T-cell (primary cell): ENCODE measurements at regions not wholly inside any gene's neighbourhood (a gene's known extent, or its start where the extent isn't known, plus 50 kb on each side); places are given as distances from the start of the nearest gene placed in this dataset.
A peak's percentile ranks its signal among the peaks of the same experiment; 100 is the strongest.

Source experiments
- ATAC-seq, 4 experiments: fragments of 200-7000 bp in 3 of 4; fragments of 150-1000 bp in 1 of 4; cut with Tn5 transposase; replicated peaks in 1 of 4; 1 replicate in 3 of 4; 2 replicates in 1 of 4; pipeline ENCODE4 v1.10.0; 2021; ENCODE audit warnings: moderate library complexity in 3 of 4, mild to moderate bottlenecking in 2 of 4, moderate number of reproducible peaks in 1 of 4
- CTCF ChIA-PET, 2 donors: fragments of 300-600 bp; sonication (Branson Sonifier 250); formaldehyde crosslinking; loops; one replicate each; lab custom pipeline; 2022; ENCODE audit warnings: antibody characterized with exemption in 2 of 2; lab: Charles Lee
- POLR2A ChIA-PET, 2 donors: fragments of 300-600 bp; sonication (Branson Sonifier 250); formaldehyde crosslinking; loops; one replicate each; lab custom pipeline; 2022; ENCODE audit warnings: antibody characterized with exemption in 2 of 2; lab: Charles Lee
- DNase-seq, 35 experiments: peaks; one replicate each; pipeline versions ENCODE4 v3.0.0 to v3.0.0-alpha.2; 2013 to 2023
- H3K27ac ChIP-seq: one replicate; pipeline ENCODE4 v1.5.1; 2013; ENCODE audit warnings: low read length
- H3K27me3 ChIP-seq, 2 experiments: replicated peaks in 1 of 2; 1 replicate in 1 of 2; 2 replicates in 1 of 2; pipeline versions ENCODE4 v1.6.1 to v1.7.0; 2013; ENCODE audit warnings: low read length in 1 of 2, mixed read lengths in 1 of 2; ENCODE audit not compliant: control insufficient read depth in 2 of 2, insufficient read depth in 2 of 2; ENCODE audit errors: extremely low read depth in 1 of 2
- H3K36me3 ChIP-seq, 2 donors: 1 replicate in 1 of 2; 2 replicates in 1 of 2; pipeline versions ENCODE4 v1.6.1 to v1.7.0; 2013; ENCODE audit warnings: low read length in 1 of 2; ENCODE audit not compliant: control insufficient read depth in 2 of 2, insufficient read depth in 1 of 2; ENCODE audit errors: extremely low read depth in 1 of 2
- H3K4me1 ChIP-seq, 2 experiments: 1 replicate in 1 of 2; 2 replicates in 1 of 2; pipeline versions ENCODE4 v1.6.1 to v1.7.0; 2013; ENCODE audit warnings: low read length in 2 of 2, mixed read lengths in 1 of 2; ENCODE audit not compliant: insufficient read depth in 2 of 2, control insufficient read depth in 1 of 2; ENCODE audit errors: extremely low read depth in 1 of 2
- H3K4me3 ChIP-seq, 2 donors: 1 replicate in 1 of 2; 2 replicates in 1 of 2; pipeline versions ENCODE4 v1.5.1 to v1.7.0; 2013; ENCODE audit warnings: mild to moderate bottlenecking in 2 of 2, low read length in 1 of 2, moderate library complexity in 1 of 2; ENCODE audit not compliant: control insufficient read depth in 1 of 2; ENCODE audit errors: extremely low read depth in 1 of 2
- H3K9me3 ChIP-seq: 2 replicates; pipeline ENCODE4 v1.7.0; 2013
- H3K27ac Mint-ChIP-seq, 2 donors: one replicate each; pipeline ENCODE4 v1.8.0; 2020 to 2021; ENCODE audit warnings: mild to moderate bottlenecking in 2 of 2, mixed read lengths in 2 of 2
- H3K27me3 Mint-ChIP-seq, 2 donors: one replicate each; pipeline ENCODE4 v1.8.0; 2021 to 2022; ENCODE audit warnings: mixed read lengths in 2 of 2
- H3K36me3 Mint-ChIP-seq: one replicate; pipeline ENCODE4 v1.8.0; 2021; ENCODE audit warnings: mixed read lengths
- H3K4me1 Mint-ChIP-seq, 3 donors: one replicate each; pipeline ENCODE4 v1.8.0; 2020 to 2022; ENCODE audit warnings: mixed read lengths in 3 of 3, mild to moderate bottlenecking in 1 of 3
- H3K4me3 Mint-ChIP-seq, 3 donors: one replicate each; pipeline ENCODE4 v1.8.0; 2020 to 2022; ENCODE audit warnings: mild to moderate bottlenecking in 3 of 3, mixed read lengths in 3 of 3, moderate library complexity in 3 of 3
- H3K9me3 Mint-ChIP-seq, 3 donors: one replicate each; pipeline ENCODE4 v1.8.0; 2020 to 2022; ENCODE audit warnings: mixed read lengths in 3 of 3
- WGBS: methylation state at CpG from one replicate; pipeline ENCODE4 v1.1.5; 2013; ENCODE audit warnings: missing lambda C conversion rate; ENCODE audit not compliant: insufficient coverage; 5-methylcytosine and 5-hydroxymethylcytosine counted together

GRCh38 chr1:201708085-201708512, 120.9 kb upstream of the IPO9 start:
- H3K4me1 ChIP-seq: peaks cover 0 to 5% of the 10 kb centered on the region in 2 experiments
- no peak overlapping the region for H3K27ac Mint-ChIP-seq
- ChIA-PET POLR2A (no interaction called here), CTCF (interaction anchor here in 1 of 2 donors (0.7 kb wide), 1 partner anchor 88 kb away, joined by 3 read pairs; no protein-coding TSS in a partner anchor)
- no peaks in the 10 kb centered on the region for H3K9me3 ChIP-seq
- no peak overlapping the region for H3K27ac ChIP-seq
- peaks cover 0 to 4% (median 0%) of the 10 kb centered on the region in 3 donors for H3K4me1 Mint-ChIP-seq
- no peaks in the 10 kb centered on the region for H3K36me3 Mint-ChIP-seq
- H3K4me3 Mint-ChIP-seq: no peak overlapping the region
- H3K9me3 Mint-ChIP-seq: no peaks in the 10 kb centered on the region
- H3K4me3 ChIP-seq: no peak overlapping the region
- no peaks in the 10 kb centered on the region for H3K36me3 ChIP-seq
- H3K27me3 Mint-ChIP-seq: peaks cover 5 to 9% of the 10 kb centered on the region in 2 donors
- WGBS: 63% methylated on average over 1 of the region's 4 CpGs
- peaks cover 0 to 28% of the 10 kb centered on the region in 2 experiments for H3K27me3 ChIP-seq
- ATAC-seq (no peak), DNase-seq (no peak)

DNA sequence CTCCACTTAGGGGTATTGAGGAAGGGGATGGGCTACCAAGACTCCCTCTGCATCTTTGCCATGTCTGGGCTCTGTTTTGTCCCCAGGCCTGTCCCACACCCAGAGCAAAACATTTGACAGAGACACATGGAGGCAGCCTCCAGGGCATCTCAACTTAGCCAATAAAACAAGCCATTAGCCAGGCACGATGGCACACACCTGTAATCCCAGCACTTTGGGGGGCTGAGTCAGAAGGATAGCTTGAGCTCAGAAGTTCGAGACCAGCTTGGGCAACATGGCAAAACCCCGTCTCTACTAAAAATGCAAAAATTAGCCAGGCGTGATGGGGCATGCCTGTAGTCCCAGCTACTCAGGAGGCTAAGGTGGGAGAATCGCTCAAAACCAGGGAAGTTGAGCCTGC, 120.3 kb upstream of the IPO9 start:
- WGBS: 81% methylated on average over 5 of the region's 5 CpGs
- ChIA-PET CTCF (interaction anchor here (0.6 to 1.6 kb wide), 7 partner anchors 12 to 1158 kb away, joined by 3 to 14 read pairs (median 3); no protein-coding TSS in a partner anchor), POLR2A (interaction anchor here in 1 of 2 donors (1.0 kb wide), 1 partner anchor 28 kb away, joined by 11 read pairs; no protein-coding TSS in a partner anchor)
- no peaks in the 10 kb centered on the region for H3K36me3 Mint-ChIP-seq
- H3K36me3 ChIP-seq: no peaks in the 10 kb centered on the region
- peaks cover 0 to 4% (median 0%) of the 10 kb centered on the region in 3 donors for H3K4me1 Mint-ChIP-seq
- no peaks in the 10 kb centered on the region for H3K9me3 ChIP-seq
- peaks cover 0 to 26% of the 10 kb centered on the region in 2 experiments for H3K27me3 ChIP-seq
- no peak overlapping the region for H3K4me3 Mint-ChIP-seq
- peaks cover 0 to 5% of the 10 kb centered on the region in 2 experiments for H3K4me1 ChIP-seq
- ATAC-seq: no peak
- H3K9me3 Mint-ChIP-seq: no peaks in the 10 kb centered on the region
- H3K4me3 ChIP-seq: no peak overlapping the region
- no peak overlapping the region for H3K27ac Mint-ChIP-seq
- H3K27me3 Mint-ChIP-seq: peaks cover 5 to 9% of the 10 kb centered on the region in 2 donors
- no peak overlapping the region for H3K27ac ChIP-seq
- no peak for DNase-seq

GRCh38 chr1:201709564-201710295, 119.2 kb upstream of the IPO9 start:
- no peak overlapping the region for H3K27ac ChIP-seq
- H3K4me1 ChIP-seq: no peaks in the 10 kb centered on the region
- ATAC-seq (peak; percentile 68 to 83 (median 74)), DNase-seq (peak in 33 of 35 experiments; percentile 7 to 59 (median 40))
- no peaks in the 10 kb centered on the region for H3K9me3 Mint-ChIP-seq
- ChIA-PET CTCF (interaction anchor here (0.5 to 1.6 kb wide), 12 partner anchors 9 to 154 kb away, joined by 3 to 14 read pairs (median 3); no protein-coding TSS in a partner anchor), POLR2A (interaction anchor here in 1 of 2 donors (1.0 kb wide), 1 partner anchor 27 kb away, joined by 11 read pairs; no protein-coding TSS in a partner anchor)
- no peaks in the 10 kb centered on the region for H3K36me3 ChIP-seq
- peaks cover 5 to 7% of the 10 kb centered on the region in 2 donors for H3K27me3 Mint-ChIP-seq
- 70% methylated on average over 2 of the region's 4 CpGs for WGBS
- no peaks in the 10 kb centered on the region for H3K9me3 ChIP-seq
- no peak overlapping the region for H3K27ac Mint-ChIP-seq
- no peaks in the 10 kb centered on the region for H3K4me1 Mint-ChIP-seq
- H3K27me3 ChIP-seq: peaks cover 0 to 20% of the 10 kb centered on the region in 2 experiments
- no peak overlapping the region for H3K4me3 ChIP-seq
- no peak overlapping the region for H3K4me3 Mint-ChIP-seq
- no peaks in the 10 kb centered on the region for H3K36me3 Mint-ChIP-seq

- no peaks in the 10 kb centered on the region for H3K36me3 Mint-ChIP-seq
- DNase-seq: no peak
- ATAC-seq: no peak
- 68% methylated on average over 3 of the region's 8 CpGs for WGBS
- Histone ChIP-seq H3K27ac (no peak overlapping the region), H3K4me1 (no peaks in the 10 kb centered on the region), H3K36me3 (no peaks in the 10 kb centered on the region), H3K27me3 (peaks cover 0 to 17% of the 10 kb centered on the region in 2 experiments), H3K4me3 (no peak overlapping the region), H3K9me3 (no peaks in the 10 kb centered on the region)
- peaks cover 0 to 3% of the 10 kb centered on the region in 2 donors for H3K27me3 Mint-ChIP-seq
- CTCF ChIA-PET: interaction anchor here (0.6 to 0.7 kb wide), 3 partner anchors 9 to 31 kb away, joined by 3 to 5 read pairs (median 3); no protein-coding TSS in a partner anchor
- no peaks in the 10 kb centered on the region for H3K4me1 Mint-ChIP-seq
- no peaks in the 10 kb centered on the region for H3K9me3 Mint-ChIP-seq
- H3K4me3 Mint-ChIP-seq: no peak overlapping the region
- H3K27ac Mint-ChIP-seq: no peak overlapping the region
- POLR2A ChIA-PET: no interaction called here
These were observed 118.0 kb upstream of the IPO9 start for GRCh38 chr1:201710632-201711597.

GRCh38 chr1:201711811-201712210, 117.1 kb upstream of the IPO9 start:
- H3K4me1 Mint-ChIP-seq: no peaks in the 10 kb centered on the region
- H3K27ac Mint-ChIP-seq: no peak overlapping the region
- H3K27me3 Mint-ChIP-seq: peaks cover 0 to 2% of the 10 kb centered on the region in 2 donors
- Histone ChIP-seq H3K36me3 (no peaks in the 10 kb centered on the region), H3K27me3 (peaks cover 0 to 17% of the 10 kb centered on the region in 2 experiments), H3K4me3 (no peak overlapping the region), H3K27ac (no peak overlapping the region), H3K4me1 (no peaks in the 10 kb centered on the region), H3K9me3 (no peaks in the 10 kb centered on the region)
- no CpG with 5 or more reads among the region's 2 CpGs for whole genome bisulfite sequencing
- no peaks in the 10 kb centered on the region for H3K9me3 Mint-ChIP-seq
- ATAC-seq: no peak
- H3K4me3 Mint-ChIP-seq: no peak overlapping the region
- CTCF ChIA-PET: interaction anchor here (0.6 to 0.7 kb wide), 2 partner anchors 13 to 30 kb away, joined by 3 to 5 read pairs; no protein-coding TSS in a partner anchor
- no peak for DNase-seq
- no peaks in the 10 kb centered on the region for H3K36me3 Mint-ChIP-seq
- POLR2A ChIA-PET: no interaction called here
